NCI-H2196 treated with DMSO at 0.1 percent for 48 hours (cell line): ENCODE measurements at regions not wholly inside any gene's neighbourhood (a gene's known extent, or its start where the extent isn't known, plus 50 kb on each side); places are given as distances from the start of the nearest gene placed in this dataset.
"Not testable (repeated sequence)": the region's sequence is repeated elsewhere in the genome, so short reads cannot be mapped to it uniquely, and the experiment has no call there.

Source experiments
- DNase-seq: peaks from one replicate; lab custom pipeline; 2025; ENCODE audit not compliant: unreplicated experiment; lab: John Stamatoyannopoulos, UW

GRCh38 chr16:79377082-79377481, 223.5 kb downstream of the MAF start:
- not testable (repeated sequence) for DNase-seq

GRCh38 chr16:79375351-79375750, 225.2 kb downstream of the MAF start:
- DNase-seq = no peak

- DNase-seq = no peak
Observed at GRCh38 chr16:79372503-79373184, 227.9 kb downstream of the MAF start.

GRCh38 chr16:79370736-79371135, 229.8 kb downstream of the MAF start:
- no peak for DNase-seq

- DNase-seq = no peak
Observed at GRCh38 chr16:79369796-79370195, 230.7 kb downstream of the MAF start.

- no peak for DNase-seq
Observed at GRCh38 chr16:79367822-79368221, 232.7 kb downstream of the MAF start.

GRCh38 chr16:79366635-79367034, 233.9 kb downstream of the MAF start:
- DNase-seq = no peak

GRCh38 chr16:79365702-79366101, 234.8 kb downstream of the MAF start:
- no peak for DNase-seq

GRCh38 chr16:79363484-79363883, 237.1 kb downstream of the MAF start:
- DNase-seq = no peak

- DNase-seq = no peak
Observed at GRCh38 chr16:79363035-79363434, 237.5 kb downstream of the MAF start.

GRCh38 chr16:79362300-79362970, 238.1 kb downstream of the MAF start:
- no peak for DNase-seq

GRCh38 chr16:79361132-79361751, 239.3 kb downstream of the MAF start:
- no peak for DNase-seq

GRCh38 chr16:79360267-79360666, 240.3 kb downstream of the MAF start:
- DNase-seq = no peak

GRCh38 chr16:79359082-79359481, 241.5 kb downstream of the MAF start:
- no peak for DNase-seq

GRCh38 chr16:79358188-79358587, 242.3 kb downstream of the MAF start:
- DNase-seq = no peak

GRCh38 chr16:79355600-79356358, 244.8 kb downstream of the MAF start:
- DNase-seq = no peak

- DNase-seq = no peak
Observed at GRCh38 chr16:79351927-79352326, 248.6 kb downstream of the MAF start.

GRCh38 chr16:79349803-79350202, 250.7 kb downstream of the MAF start:
- DNase-seq = no peak

- no peak for DNase-seq
Observed at GRCh38 chr16:79348521-79349306, 251.8 kb downstream of the MAF start.

- DNase-seq = no peak
Observed at GRCh38 chr16:79347277-79347676, 253.3 kb downstream of the MAF start.

- DNase-seq = no peak
Observed at GRCh38 chr16:79339863-79340262, 260.7 kb downstream of the MAF start.
